HG03159 (cell line): ENCODE measurements at regions not wholly inside any gene's neighbourhood (a gene's known extent, or its start where the extent isn't known, plus 50 kb on each side); places are given as distances from the start of the nearest gene placed in this dataset.

Experiments used
- ATAC-seq: cut with Tn5 transposase; IDR thresholded peaks from one replicate; pipeline ENCODE4 v1.9.1; 2021; ENCODE audit warnings: mild to moderate bottlenecking, moderate library complexity; ENCODE audit not compliant: unreplicated experiment

DNA sequence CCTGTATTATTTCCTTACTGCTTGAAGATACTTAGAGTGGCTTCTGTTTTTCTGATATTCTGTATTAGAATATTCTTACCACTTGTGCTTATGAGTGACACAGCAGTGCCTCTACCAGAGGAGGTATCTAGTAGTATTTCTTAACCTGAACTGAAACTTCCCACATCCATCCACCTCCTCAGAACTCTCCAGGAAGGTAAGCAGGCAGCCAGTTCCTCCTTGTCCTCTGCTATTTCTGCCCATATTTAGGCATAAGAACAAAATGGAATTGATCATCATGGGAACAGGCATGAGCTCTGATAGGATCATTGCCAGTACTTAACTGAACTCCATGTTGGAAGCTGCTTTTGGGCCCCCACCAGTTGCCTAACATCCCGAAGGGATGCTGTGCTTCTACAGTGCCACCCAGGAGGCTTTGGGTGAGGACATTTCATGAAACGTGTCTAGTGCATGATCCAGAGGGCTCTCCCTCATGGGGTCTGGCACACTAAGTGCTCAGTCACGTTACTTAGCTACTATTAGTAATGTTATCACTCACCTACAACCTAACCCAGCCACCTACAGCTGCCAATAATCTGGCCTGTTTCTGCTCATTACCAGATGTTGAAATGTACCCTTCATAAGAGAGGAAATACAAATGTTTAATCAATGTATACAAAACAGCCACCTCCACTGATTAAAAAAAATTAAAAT is 520.7 kb downstream of the EIPR1 start:
- no peak for ATAC-seq

DNA sequence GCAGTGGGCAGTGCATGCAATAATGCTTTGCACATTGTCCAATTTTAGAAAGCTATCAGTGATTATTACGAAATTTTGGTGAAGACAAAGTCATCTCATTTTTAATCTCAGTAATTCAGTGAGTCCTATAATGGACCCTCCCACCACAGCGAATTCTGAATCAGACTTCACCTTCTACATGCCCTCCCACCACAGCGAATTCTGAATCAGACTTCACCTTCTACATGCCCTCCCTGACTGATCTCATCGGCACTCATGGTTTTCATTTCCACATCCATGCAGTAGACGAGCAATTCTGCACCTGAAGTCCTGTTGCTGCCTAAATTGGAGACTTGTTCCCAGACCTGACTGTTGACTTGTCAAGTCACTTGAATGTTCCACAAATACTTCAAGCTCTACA is 522.3 kb downstream of the EIPR1 start:
- ATAC-seq, result no peak

DNA sequence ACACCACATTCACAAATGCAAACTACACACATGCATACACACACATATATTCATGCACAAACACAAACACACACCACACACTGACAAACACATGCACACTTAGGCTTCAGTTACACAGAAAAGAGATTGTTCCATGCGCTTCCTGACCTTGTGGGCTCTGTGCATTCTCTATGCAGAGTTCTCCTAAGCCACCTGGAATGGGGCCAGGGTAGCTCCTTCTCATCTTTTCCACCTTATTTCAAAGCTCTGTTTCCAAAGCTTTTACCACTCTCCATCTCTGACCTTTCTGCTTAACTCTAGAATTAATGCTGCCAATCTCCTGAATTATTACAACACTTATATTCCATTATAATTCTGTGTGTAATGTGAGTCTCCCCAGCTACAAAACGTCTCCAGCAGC is 522.3 kb upstream of the MYT1L start:
- no peak for ATAC-seq

DNA sequence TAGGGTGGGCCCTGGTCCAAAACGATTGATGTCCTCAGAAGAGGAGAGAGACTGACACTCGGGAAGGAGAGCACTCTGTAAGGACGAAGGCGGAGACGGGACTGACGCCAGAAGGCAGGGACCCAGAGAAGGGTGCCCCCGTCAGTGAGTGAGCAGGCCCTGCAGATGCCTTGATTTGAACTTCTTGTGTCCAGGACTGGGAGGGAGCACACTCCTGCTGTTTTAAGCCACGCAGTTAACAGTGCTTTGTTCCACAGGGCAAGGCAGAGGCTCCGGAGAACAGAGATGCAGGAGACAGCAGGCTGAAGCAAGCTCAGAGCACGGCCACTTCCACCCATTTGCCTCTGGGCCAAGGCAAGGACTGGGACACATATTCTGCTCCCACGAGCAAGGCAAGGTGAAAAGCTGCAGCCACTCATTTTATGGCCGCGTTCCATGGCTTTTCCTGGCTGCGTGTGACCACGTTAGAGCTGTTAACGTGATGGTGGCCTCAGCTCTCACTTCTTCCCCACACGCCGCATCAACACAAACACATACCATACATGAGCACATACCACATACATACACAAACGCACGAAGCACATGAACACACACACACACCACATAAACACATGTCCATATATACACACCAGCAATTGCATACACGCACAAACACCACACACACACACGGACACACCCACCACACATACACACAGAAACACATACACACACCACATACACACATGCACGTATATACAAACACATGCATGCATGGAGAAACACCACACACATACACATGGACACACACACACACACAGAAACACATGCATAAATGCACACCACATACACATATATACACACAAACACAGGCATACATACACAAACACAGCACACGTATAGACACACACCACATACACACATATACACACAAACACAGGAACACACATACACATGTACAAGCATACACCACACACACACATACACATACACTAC is 521.0 kb upstream of the MYT1L start:
- ATAC-seq, result no peak

DNA sequence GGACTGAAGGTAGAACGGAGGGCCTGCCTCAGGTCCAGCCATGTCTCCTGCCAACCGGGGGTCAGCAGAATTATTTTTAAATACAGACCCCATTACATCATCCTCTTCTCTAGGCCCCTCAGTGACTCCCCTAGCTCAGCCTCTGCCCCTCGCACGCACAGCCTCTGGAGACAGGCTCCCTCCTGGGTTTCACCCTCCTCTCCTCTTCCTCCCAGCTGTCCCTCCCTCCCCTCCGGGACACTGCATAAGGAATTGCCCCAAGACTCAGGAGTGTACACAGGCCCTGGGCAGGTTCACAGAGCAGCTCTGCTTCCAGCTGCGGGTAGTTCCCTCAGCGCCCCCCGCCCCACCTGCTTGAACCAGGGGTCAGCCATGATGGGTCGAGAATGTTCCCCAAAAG is 520.2 kb upstream of the MYT1L start:
- ATAC-seq, result no peak

DNA sequence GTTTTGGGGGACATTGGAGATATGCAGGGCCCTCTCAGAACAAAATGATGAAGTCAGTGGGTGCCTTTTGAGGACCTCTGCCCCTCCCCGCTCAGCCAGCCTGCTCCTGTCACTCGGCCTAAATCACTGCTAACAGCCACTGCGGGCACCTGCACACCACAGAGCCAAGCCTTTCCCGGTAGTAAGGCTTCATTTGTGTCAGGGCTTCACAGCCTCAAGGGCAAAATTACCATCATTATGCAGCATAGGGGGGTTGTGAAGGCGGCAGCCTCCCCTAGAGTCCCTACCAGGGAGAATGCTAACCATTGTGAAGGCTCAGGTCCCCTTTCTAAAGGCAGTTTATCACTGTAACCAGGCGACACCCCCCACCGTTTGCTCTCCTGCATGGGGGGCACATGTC is 519.8 kb upstream of the MYT1L start:
- ATAC-seq, result no peak

DNA sequence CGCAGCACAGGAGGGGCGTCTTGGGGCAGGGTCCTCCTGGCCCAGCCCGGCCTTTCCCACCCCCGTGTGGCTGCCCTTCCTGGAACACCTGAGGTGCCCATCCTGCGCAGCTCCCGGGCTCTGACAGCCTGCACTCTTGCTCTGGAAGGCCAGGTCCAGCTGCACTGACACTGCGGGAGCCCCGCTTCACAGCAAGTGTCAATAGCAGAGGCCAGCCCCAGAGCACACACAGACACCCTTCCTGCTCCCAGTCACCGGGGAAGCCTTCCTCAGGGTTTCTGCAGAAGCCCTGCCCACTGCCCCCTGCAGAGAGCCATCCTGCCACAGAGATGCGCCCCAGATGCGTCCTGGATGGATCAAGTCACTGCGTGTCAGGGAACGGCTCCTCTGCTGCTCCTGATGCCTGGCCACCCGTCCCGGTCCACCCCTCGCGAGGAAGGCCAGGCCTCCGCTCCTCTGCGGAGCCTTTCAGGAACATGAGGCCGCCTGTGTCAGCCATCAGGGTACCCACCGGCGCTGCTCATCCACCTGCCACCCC is 519.2 kb upstream of the MYT1L start:
- no peak for ATAC-seq

DNA sequence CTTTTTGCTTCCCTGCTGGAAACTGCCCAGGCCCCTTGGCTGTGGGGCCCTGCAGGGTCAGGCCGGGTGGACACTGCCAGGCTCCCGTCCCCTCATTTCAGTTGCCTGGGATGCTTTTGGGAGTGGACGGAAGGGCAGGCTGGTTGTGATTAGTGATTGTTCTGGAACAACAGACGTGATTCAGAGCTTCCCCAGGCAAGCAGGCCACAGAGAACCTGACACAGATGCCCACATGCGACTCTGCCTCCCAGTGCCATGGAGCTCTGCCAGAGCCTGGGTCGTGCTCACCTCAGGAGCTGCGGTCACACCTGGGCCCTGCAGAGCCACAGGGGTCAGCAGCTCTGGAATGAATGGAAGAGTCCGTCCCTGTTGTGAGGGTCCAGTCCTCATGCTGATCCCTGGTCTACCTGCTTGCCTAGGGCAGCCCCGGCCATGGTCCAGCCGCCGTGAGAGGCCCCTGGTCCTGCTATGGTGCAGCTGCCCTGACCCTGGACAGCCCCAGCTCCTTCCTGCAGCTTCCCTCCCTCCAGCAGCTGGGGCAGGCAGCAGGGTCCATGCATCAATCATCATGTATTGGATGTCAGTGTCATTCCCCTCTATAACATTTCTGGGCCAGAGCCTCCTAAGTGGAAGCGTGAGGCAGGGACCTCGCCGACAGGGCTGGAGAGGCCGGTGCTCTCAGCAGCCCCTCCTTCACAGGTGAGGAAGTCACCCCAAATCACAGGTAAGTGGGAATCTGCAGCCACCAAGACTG is 518.6 kb upstream of the MYT1L start:
- no peak for ATAC-seq

DNA sequence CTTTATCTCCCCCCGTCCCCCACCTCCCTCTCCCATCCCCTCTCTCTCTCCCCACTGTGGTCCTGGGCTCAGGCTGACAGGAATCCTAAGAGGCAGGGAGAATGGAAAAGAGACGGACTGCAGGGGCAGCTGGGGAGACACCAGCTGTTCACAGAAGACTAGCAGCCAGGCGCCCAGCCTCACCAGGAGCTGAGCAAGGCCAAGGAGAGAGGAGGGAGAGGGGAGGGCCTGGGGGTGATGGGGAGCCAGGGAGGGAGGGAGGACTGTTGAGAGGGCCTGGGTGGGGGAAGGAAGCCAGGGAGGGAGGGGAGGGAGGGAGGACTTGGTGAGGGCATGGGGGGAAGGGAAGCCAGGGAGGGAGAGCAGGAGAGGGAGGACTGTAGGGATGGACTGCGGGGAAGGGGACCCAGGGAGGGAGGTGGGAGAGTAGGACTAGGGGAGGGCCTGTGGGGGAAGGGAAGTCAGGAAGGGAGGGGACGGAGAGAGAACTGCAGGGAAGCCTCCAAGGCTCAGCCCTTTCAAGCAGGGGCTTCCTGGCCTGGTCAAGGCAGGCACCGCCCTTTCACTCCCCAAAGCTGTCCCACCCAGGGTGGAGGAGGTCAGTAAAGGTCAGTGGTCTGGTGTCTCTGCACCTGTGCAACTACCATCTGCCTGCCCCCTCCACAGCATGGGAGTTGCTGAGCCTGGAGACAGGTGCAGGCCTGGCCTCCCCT is 517.7 kb upstream of the MYT1L start:
- no peak for ATAC-seq

DNA sequence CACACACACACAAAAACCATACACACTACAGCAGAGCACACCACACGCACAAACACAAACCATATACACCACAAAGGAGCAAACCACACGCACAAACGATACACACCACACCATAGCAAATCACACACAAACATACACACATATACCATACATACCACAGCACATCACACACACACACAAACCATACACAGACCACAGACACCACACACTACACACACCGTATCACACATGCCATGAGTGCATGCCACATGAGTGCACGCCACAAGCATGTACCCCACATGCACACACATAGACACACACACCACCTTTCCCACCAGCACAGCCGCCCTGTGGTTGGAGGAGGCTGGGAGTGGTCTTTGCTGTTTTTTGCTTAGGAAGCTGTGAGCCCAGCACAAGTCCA is 517.1 kb upstream of the MYT1L start:
- ATAC-seq, result no peak

DNA sequence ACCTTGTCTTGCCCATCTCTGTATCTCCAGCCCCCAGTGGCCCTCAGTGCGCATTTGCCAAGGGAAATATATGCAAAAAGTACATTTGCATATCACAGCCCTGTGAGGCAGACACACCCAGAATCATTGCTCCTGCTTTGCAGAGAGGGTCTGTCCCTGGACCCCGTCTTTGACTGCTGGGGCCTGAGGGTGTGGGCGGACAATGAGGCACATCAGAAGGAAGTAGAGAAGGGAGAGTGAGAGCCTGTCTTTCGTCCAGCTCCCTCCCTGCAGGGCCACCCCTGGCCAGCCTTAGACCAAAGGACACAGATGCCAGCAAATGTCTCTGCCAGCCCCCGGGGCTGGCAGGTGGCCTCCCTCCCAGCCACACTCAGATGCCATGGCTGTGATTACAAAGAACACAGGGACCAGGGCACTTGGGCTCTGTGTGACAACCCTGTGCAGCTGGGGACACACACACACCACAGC is 516.2 kb upstream of the MYT1L start:
- no peak for ATAC-seq

DNA sequence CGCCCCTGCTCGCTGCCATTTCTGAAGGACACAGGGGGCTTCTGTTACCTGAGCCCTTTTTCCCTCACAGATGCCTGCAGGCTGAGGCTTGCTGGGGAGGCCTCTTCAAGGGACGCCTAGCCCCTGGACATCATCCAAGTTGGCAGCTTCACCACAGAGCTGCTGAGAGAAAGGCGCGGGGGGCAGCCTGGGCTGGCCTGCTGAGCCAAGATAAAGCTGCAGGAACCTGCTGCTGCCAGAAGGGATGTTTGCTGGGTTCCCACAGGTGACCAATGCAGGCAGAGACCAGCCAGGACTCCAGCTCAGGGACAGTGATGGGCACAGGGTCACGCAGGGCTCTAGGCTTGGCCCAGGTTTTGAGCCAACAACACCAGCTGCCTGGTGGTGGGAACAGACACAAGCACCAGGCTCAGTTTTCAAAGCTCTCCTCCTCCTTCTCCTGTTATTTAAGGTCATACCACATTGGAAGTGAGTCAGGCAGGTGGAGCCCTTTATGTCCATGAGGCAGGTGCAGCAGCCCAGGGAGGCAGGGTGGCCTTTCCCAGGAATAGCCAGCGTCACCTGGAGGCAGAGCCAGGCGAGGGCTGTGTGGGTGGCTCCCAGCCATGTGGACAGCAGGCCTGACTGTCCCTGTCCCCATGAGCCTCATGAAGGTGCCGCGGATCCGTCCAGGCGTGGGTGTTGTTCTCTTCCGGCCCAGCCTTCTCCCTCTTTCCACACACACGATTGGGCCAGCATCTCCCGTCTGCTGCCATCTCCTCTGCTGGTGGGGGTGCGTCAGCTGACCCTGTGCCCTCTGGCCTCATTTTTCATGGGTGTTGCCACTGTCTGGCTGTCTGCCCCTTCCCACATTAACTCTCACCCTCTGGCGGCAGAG is 515.5 kb upstream of the MYT1L start:
- no peak for ATAC-seq

DNA sequence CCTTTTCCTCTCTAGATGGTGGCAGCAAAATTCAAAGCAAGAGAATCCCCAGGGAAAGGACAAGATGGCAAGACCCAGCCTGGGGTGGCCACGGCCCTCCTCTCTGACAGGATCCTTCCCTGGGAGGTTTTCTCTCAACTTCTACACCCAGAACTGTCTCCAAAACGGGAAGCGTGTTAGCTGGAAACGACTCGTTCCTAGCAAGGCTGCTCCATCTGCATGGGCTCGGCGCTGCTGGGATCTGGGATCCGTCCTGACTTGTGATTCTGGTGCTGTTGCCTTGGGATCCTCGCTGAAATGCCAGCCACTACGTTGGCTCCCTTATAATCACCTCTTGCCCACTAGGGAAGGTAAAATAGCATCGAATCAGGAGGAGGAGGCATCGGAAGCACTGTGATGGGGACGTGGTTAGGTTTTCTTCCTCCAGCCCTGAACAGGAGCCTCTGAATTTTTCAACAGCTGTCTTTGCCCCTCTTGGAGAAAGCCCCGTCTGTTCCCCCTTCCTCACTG is 514.8 kb upstream of the MYT1L start:
- no peak for ATAC-seq

DNA sequence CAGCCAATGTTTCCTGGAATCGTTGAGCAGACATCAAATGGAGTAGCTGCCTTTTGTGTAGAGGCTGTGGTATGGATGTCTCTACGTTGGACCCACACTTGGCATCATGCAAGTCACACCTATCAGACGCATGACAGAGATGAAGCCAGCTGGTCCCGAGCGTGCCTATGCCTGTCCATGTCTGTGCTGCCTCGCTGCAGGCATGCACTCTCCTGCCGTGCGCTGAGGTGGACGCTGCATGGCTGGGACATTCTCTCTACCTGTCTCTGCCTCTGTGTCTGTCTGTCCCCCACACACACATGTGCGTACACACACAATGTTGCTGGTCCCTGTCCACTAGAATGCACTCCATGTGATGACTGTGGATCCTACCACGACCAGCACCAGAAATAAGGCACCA is 514.2 kb upstream of the MYT1L start:
- no peak for ATAC-seq

DNA sequence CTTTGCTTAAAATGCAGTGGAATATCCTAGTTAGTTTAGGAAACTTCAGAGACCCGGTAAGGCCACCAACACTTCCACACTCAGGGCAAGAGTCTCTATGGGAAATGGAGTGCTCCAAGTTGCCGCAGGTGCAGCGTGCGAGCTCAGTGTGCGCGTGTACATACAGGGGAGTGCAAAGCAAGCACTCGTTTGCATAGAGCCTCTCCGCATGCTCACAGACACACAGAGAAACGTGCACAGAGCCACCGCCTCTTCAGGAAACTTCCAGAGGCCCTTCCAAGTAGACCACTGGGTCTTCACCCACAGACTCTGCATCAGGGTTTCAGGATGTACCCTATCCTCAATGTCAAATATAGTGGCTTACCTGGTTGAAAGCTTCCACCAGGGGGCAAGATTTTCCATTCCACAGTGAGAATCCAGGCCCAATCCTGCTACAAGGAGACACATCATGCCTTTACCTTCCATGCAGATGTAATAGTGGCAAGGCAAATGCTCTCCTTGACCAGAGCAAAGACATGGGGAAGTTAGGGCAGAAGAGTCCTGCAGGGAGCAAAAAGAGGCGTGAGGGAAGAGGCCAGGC is 513.0 kb upstream of the MYT1L start:
- ATAC-seq, result no peak

DNA sequence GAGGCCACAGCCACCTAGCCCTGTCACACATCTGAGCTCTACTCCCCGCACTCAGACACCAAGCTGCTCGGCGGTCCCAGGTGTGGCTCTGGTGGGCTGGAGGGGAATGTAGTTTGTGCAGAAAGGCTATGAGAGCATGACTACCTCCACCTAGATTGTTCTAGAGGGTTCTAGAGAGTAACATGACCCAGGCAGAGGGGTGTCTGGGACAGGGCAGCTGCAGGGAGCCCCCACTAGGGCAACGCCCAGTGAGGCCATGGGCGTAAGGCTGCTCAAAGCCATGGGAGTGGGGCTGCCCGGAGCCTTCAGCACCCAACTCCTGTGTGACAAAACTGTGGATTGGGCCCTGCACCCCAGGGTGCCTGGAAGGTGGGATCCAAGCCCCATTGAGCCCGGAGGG is 511.4 kb upstream of the MYT1L start:
- no peak for ATAC-seq

DNA sequence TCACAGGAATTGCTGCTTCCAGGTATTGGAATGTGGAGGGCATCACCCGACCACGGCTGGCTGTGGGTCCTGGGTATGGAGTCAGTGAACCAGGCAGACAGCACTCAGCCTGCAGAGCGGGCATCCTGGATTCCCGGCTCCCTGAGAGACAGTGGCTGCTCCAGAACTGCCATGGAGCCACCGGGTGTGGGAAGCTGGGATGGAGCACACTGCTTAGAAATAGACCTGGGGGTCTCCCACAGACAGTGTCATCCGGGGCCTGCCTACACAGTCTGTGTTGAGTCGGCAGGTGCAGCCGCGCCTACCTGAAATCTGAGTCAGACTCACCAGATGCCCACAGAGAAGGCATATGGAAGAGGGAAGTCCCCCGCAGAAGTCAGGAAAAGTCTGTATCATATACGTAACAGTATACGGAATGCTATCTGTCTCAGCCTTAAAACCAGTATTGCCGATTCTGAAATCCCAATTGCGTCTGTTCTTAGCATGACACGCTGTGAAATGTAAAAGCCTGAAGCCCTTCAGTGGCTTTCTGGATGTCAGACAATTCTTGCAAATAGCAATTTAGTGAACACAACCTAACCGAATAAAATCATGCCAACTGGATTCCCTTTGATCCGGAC is 509.7 kb upstream of the MYT1L start:
- ATAC-seq, result no peak

DNA sequence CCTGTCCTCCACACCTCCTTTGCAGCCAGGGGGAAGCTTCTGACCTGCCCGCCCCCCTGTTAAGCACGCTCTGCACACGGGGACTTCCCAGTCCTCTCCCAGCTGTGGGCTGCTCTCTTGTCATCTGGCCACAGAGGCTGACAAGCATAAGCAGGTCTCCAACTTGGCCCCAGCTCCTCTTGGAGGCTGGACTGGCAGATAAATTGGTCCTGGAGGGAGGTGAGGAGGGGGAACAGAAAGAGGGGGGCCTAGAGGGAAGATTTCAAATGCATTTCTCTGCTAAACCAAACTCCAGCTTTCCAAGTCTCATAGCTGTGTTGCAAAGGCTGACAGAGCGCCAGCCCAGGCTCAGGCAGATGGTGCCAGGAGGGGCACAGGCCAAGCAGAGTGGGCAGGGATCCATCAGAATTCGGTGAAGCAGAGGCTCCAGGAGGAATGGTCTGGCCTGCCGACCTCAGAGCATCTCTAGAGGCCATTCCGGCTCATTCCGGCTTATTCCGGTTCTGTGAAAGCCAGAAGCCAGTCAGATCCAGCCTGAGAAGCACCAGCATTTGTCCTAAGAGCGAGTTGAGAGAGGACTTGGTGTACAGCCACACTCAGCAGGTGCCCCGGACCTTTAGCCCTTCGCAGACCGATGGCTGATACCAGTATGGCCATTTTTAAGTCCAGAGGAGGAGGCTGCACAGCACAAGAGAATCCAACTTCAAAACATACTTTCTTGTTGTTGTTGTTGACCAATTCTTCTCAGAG is 508.9 kb upstream of the MYT1L start:
- no peak for ATAC-seq
